GM19468 (cell line): ENCODE measurements at regions not wholly inside any gene's neighbourhood (a gene's known extent, or its start where the extent isn't known, plus 50 kb on each side); places are given as distances from the start of the nearest gene placed in this dataset.

ENCODE experiments used
- ATAC-seq: cut with Tn5 transposase; IDR thresholded peaks from one replicate; pipeline ENCODE4 v1.9.1; 2021; ENCODE audit warnings: mild to moderate bottlenecking, moderate library complexity, moderate number of reproducible peaks; ENCODE audit not compliant: unreplicated experiment; ENCODE audit errors: extremely low read depth

GRCh38 chr16:56140645-56141044, 50.6 kb upstream of the GNAO1 start:
- ATAC-seq = no peak

- no peak for ATAC-seq
Measured at GRCh38 chr16:56137269-56137668, 54.0 kb upstream of the GNAO1 start.

- no peak for ATAC-seq
Measured at GRCh38 chr16:56136256-56136655, 55.0 kb upstream of the GNAO1 start.

- ATAC-seq = no peak
Measured at GRCh38 chr16:56134790-56135189, 56.5 kb upstream of the GNAO1 start.

- no peak for ATAC-seq
Measured at GRCh38 chr16:56125922-56126321, 65.4 kb upstream of the GNAO1 start.

GRCh38 chr16:56122251-56122650, 69.0 kb upstream of the GNAO1 start:
- ATAC-seq = no peak

- ATAC-seq = no peak
Measured at GRCh38 chr16:56121156-56121500, 70.2 kb upstream of the GNAO1 start.

GRCh38 chr16:56120447-56121155, 70.7 kb upstream of the GNAO1 start:
- no peak for ATAC-seq

GRCh38 chr16:56119133-56119532, 72.2 kb upstream of the GNAO1 start:
- no peak for ATAC-seq

GRCh38 chr16:56116577-56116964, 74.7 kb upstream of the GNAO1 start:
- no peak for ATAC-seq

- ATAC-seq = no peak
Measured at GRCh38 chr16:56115817-56116576, 75.3 kb upstream of the GNAO1 start.

- ATAC-seq = no peak
Measured at GRCh38 chr16:56113223-56113622, 78.1 kb upstream of the GNAO1 start.

GRCh38 chr16:56111100-56111499, 80.2 kb upstream of the GNAO1 start:
- no peak for ATAC-seq

GRCh38 chr16:56109994-56110393, 81.3 kb upstream of the GNAO1 start:
- ATAC-seq = no peak

GRCh38 chr16:56109205-56109604, 82.1 kb upstream of the GNAO1 start:
- no peak for ATAC-seq

GRCh38 chr16:56108724-56109123, 82.6 kb upstream of the GNAO1 start:
- ATAC-seq = no peak

- no peak for ATAC-seq
Measured at GRCh38 chr16:56108056-56108471, 83.2 kb upstream of the GNAO1 start.

- ATAC-seq = no peak
Measured at GRCh38 chr16:56106527-56106926, 84.8 kb upstream of the GNAO1 start.

GRCh38 chr16:56102906-56103305, 88.4 kb upstream of the GNAO1 start:
- no peak for ATAC-seq

GRCh38 chr16:56102183-56102686, 89.1 kb upstream of the GNAO1 start:
- no peak for ATAC-seq

- ATAC-seq = no peak
Measured at GRCh38 chr16:56101480-56101879, 89.8 kb upstream of the GNAO1 start.

GRCh38 chr16:56097306-56097705, 94.0 kb upstream of the GNAO1 start:
- no peak for ATAC-seq
